GM03348 (cell line): ENCODE measurements at regions not wholly inside any gene's neighbourhood (a gene's known extent, or its start where the extent isn't known, plus 50 kb on each side); places are given as distances from the start of the nearest gene placed in this dataset.
A peak's percentile ranks its signal among the peaks of the same experiment; 100 is the strongest.
"Not testable (repeated sequence)": the region's sequence is repeated elsewhere in the genome, so short reads cannot be mapped to it uniquely, and the experiment has no call there.

Experiments
- DNase-seq: peaks from one replicate; pipeline ENCODE4 v3.0.0; 2012; ENCODE audit warnings: low spot score

DNA sequence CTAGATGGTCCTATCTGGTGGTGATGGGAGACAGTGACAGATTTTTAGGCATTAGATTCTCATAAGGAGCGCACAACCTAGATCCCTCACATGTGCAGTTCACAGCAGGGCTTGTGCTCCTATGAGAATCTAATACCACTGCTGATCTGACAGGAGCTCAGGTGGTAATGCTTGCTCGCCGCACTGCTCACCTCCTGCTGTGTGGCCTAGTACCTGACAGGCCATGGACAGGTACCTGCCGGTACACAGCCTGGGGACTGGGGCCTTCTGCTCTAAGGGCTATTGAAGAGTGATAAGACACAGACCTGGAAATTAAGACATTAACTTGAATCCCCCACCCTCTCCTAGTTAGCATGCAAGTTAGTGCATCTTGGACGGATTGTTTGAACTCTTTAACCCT is 64.4 kb downstream of the KLRB1 start:
- DNase-seq, result not testable (repeated sequence)

- DNase-seq, result not testable (repeated sequence)
Observed at GRCh38 chr12:9542827-9543226, 64.9 kb downstream of the KLRB1 start.

- not testable (repeated sequence) for DNase-seq
Observed at GRCh38 chr12:9515925-9516324, 91.8 kb downstream of the KLRB1 start.

DNA sequence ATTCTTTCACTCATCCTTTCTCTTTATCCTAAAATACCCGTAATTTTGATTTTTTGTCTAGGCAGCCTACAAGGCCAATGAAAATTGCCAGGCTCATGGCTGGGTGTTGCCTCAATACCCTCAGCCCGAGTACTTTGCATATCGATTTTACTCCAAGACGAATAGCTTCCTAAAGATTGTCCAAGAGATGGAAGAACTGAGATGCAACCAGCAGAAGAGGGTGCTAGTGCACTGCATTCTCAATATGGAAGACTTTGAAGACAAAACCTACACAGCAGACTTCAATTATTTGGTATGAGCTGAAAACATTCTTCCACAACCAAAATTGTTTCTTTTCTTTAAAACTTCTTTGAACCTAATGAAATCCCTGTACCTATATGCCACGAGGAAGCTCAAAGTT is 95.0 kb downstream of the KLRB1 start:
- DNase-seq, result not testable (repeated sequence)

DNA sequence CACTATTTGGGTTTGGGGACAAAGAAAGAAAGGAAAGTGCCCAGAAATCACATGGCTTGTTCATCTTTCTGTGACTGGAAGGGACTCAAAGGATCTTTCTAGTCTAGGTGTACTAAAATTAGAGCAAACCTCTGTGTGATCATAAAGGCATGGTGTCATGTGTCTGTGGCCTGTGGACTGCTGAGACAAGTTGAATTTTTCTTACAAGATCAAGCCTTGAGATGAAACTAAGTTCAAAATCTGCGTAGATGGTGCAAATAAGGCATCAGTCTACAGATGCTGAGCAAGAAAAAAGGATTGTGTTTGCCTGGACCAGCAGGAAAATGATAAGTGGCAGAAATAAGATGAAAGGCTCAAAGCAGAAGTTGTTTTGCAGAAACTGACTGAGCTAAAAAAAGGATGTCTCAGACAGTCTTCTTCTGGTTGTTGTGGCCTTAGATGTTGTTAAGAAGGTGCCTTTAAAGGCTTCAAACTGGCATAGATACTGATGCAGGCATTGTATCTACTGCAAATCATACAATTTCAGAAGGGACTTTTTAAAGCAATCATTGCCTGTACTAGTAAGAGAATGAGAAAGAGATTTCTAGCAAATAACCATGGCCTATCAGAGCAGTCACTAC is 97.2 kb downstream of the KLRB1 start:
- not testable (repeated sequence) for DNase-seq

DNA sequence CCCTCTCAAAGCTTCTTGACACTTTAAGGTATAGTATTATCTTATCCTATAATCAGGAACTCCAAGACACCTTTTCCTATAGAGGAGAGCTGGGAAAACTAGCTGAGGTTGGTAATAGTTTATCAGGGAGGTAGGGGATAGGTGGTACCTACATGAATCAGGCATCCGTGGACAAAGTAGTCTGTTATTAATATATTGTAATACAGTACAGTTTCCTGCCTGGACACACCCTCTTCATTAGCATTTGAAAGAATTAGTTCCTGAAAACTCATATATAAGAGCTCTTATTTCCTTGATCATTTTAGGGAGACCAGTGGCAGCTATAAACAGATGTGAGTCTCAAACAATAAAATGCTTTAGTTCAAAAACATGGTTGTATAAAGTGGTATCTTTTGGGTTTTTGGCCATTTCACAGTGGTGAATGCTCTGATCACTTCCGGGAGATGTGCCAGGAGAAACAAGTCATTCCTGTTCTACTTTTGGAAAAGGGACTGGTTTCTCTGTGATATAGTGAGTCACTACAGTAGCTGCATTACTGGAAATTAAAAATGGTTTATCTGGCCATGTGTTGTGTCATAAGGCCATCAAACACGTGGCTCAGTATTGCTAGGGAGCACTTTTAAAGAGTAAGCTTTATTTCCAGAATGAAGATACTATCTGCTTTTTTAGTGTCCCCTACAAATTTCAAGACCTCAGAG is 98.1 kb downstream of the KLRB1 start:
- DNase-seq, result no peak

GRCh38 chr12:9506746-9507145 is 101.0 kb downstream of the KLRB1 start:
- DNase-seq, result no peak

GRCh38 chr12:9503384-9503783 is 104.3 kb downstream of the KLRB1 start:
- not testable (repeated sequence) for DNase-seq

DNA sequence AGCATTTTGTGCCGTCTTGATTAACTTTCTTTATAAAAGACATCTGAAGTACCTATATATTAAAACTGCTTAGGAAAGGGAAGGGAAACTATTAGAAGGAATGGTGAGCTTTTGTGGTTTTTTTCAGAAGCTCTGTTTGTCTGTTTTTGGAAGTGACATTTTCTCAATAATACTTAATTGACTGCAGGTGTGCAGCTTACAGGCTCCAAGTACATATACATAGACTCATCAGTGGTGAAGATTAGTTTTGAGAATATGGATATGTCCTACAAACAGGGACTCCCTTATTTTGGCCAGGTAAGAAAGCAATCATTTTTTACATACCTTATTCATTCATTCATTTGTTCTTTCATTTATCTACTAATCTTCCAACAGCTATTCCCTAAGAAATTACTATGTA is 104.9 kb downstream of the KLRB1 start:
- not testable (repeated sequence) for DNase-seq

DNA sequence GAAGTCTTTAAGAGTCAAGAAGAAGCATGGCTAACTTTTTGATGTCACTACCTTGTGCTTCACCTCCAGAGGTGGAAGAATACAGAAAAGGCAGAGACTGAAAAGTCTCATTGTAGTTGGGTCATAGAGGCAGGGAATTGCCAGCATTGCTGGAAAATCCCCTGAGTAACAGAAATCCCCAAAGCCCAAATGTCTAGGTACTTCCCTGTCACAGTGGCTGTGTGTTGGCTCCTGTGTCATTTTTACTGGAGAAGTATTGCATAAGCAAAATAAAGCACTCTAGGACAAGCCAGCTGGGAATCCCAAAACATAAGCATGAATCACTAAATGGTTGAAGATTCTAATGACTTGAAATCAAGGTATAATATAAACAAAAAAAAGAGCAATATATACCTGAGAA is 114.4 kb downstream of the KLRB1 start:
- DNase-seq, result not testable (repeated sequence)

DNA sequence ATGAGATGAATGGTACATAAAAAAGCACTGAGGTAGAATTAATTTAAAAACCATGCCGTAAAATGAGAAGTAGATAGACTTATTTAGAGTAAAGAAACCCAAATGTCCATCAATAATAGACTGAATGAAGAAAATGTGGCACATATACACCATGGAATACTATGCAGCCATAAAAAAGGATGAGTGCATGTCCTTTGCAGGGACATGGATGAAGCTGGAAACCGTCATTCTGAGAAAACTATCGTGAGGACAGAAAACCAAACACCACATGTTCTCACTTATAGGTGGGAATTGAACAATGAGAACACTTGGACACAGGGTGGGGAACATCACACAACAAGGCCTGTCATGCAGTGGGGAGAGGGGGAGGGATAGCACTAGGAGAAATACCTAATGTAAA is 126.4 kb downstream of the KLRB1 start:
- not testable (repeated sequence) for DNase-seq

GRCh38 chr12:9474197-9474596 is 133.5 kb downstream of the KLRB1 start:
- DNase-seq, result not testable (repeated sequence)

DNA sequence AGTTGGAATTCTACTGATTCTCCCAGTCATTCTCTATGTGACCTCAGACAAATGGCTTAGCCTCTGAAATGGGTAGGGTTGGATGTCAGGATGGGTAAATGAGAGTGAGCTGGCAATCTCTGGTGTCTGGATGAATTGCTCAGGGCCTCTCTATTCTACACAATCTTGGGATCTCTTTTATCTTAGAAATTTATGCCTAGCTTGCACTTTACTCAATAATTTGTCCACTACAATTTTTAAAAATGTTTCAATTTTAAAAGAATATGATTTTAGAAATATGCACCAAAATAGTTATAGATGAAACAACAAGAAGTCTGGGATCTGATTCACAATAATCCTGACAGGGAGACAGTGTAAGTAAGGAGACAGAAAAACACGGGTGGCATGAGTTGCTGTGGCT is 134.1 kb downstream of the KLRB1 start:
- DNase-seq, result not testable (repeated sequence)

DNA sequence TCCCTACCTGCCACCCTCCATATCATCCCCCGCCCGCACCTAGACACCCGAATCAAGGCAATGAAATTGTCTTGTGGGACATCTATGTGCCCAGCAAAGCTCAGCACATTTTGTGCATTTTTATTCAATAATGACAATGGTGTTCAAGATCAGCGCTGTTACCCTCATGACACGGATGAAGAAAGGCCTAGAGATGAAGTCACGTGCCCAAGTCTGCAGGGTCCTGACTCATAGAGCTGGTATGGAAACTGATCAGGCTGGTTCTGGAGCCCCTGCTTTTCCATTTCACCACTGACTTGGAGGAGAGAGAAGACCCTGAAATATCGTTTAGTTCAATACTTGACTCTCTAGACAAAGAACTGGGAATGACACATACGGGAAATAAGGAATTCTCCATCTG is 136.2 kb downstream of the KLRB1 start:
- not testable (repeated sequence) for DNase-seq

GRCh38 chr12:9470367-9470766 is 137.3 kb downstream of the KLRB1 start:
- DNase-seq, result not testable (repeated sequence)

DNA sequence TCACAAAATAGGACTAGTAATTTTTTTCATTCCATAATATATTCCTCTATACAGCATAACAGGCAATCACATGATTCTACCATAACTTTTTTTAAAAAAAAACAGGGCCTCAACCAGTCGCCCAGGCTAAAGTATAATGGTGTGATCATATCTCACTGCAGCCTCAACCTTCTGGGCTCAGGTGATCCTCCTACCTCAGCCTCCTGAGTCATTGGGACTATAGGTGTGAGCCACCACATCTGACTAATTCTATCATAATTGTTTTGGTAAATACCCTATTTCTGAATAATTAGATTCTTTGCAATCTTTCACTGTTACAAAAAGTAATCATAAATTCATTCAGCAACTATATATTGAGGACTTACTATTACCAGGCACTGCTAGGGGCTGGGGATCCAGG is 137.8 kb downstream of the KLRB1 start:
- DNase-seq, result not testable (repeated sequence)

DNA sequence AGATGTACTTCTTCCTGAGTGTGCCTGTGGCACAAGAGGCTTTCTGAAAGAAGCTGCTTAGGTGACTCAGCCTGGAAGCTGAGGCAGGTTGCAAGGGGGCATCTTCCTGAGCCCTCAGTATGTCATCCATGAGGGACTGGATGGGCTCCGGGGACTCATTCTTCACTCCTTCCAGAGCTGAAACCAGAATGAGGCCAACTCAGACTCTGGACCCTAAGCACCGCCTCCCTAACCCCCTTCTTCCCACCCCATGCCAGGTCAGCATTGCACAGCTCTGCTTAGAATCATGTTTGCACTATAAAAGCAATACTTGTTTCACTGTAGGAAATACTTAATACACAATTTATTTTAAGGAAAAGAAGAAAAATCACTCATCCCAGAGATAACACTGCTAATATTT is 138.3 kb downstream of the KLRB1 start:
- DNase-seq, result not testable (repeated sequence)

DNA sequence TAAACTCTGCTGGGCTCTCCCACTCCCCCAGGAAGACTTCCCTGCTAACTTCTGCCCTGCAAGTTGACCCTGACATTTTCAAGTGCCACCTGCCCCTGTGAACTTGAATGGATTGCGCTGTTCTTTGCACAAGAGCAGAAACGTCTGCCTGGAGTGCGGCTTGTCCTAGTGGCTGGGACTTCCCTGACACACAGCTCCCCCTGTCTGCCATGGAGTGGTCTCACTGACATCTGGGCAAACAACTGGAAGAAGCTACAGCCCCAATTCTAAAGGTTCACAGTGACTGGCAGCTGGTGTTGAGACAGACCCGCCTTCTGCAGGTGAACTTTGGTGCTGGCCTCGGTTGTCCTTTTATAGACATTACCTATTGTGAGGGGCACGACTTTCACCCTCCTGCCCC is 138.7 kb downstream of the KLRB1 start:
- DNase-seq, result peak; percentile 22

- DNase-seq, result not testable (repeated sequence)
Observed at GRCh38 chr12:9468144-9468543, 139.6 kb downstream of the KLRB1 start.

DNA sequence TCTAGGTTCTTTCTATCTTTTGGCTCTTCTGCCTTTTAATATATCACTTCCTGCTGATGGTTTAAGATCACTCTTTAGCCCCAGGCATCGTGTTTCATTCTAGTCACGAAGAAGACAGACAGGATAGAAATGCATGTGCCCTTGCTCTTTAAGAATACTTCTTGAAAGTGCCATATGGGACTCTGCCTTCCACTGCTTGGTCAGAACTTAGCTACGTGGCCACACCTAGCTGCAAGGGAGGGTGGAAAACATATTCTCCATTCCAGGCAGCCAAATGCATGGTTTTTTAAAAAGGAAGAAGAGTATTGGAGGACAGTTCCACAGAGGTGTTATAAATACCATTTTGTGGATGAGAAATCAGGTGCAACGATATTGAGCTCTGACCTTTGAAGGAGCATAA is 143.3 kb downstream of the KLRB1 start:
- no peak for DNase-seq

- DNase-seq, result not testable (repeated sequence)
Observed at GRCh38 chr12:9455516-9455915, 152.2 kb downstream of the KLRB1 start.

DNA sequence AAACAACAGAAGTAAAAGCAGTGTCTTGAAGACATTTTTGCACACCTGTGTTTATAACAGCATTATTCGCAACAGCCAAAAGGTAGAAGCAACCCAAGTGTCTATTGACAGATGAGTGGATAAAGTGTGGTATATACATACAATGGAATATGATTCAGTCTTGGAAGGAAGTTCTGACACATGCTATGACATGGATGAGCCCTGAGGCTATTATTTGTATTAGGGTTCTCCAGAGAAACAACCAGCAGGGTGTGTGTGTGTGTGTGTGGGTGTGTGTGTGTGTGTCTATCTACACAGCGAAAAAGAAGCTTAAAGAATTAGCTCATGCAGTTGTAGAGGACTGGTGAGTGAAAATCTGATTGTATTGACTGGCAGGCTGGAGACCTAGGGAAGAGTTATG is 153.7 kb downstream of the KLRB1 start:
- not testable (repeated sequence) for DNase-seq

DNA sequence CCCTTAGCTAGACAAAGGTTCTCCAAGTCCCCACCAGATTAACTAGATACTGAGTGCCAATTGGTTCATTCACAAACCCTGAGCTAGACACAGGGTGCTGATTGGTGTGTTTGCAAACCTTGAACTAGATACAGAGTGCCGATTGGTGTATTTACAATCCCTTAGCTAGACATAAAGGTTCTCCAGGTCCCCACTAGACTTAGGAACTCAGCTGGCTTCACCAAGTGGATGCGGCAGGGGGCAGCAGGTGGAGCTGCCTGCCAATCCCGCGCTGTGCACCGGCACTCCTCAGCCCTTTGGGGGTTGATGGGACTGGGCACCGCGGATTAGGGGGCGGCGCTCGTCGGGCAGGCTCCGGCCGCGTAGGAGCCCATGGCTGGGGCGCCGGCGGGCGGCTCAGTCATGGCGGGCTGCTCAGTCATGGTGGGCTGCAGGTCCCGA is 157.6 kb downstream of the KLRB1 start:
- DNase-seq, result not testable (repeated sequence)

- DNase-seq, result peak; percentile 15
Observed at GRCh38 chr12:9449657-9450126, 158.0 kb downstream of the KLRB1 start.
